ENCODE measurements at regions not wholly inside any gene's neighbourhood (a gene's known extent, or its start where the extent isn't known, plus 50 kb on each side); places are given as distances from the start of the nearest gene placed in this dataset.

DNA sequence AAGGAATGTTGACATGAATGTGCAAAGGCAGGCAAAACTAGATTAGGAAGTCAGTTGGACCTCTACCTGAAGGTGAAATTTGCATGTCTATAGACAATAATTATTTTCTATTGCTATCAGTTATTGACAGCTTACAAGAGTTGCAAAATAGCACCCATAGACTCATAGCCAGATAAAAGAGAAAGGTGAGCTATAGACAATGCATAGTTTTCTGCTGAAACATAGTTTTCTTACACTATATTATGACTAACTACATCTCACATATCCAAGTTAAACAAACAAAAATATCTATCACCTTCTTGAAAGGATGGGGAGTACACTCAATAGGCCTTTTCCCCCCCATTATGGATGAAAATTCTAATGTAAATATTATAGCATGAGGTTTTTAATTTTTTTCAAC lies 305.0 kb downstream of the PTH2R start:
- H3K36me3 Mint-ChIP-seq (ENCODE audit: insufficient read depth in 1 of 3, low read depth in 3 of 3), result no peaks in the 10 kb centered on the region
- H3K9ac ChIP-seq (ENCODE audit: extremely low read depth, insufficient read length, low read length), result no peak overlapping the region
- H2BK20ac ChIP-seq (ENCODE audit: low read depth, low read length, poor library complexity, severe bottlenecking), result no peak overlapping the region

More for the DNA sequence above, 305.0 kb downstream of the PTH2R start:
- H3K4me1 ChIP-seq (ENCODE audit: insufficient read depth, low read length), result no peaks in the 10 kb centered on the region
- no peak overlapping the region for H3K56ac ChIP-seq (ENCODE audit: insufficient read length, low read depth, low read length)
- no peaks in the 10 kb centered on the region for H4K20me1 ChIP-seq (ENCODE audit: control insufficient read depth, insufficient read depth, insufficient read length)
- Mint-ChIP-seq H3K4me3 (no peak overlapping the region), H3K27me3 (ENCODE audit: low read depth) (no peaks in the 10 kb centered on the region), H3K9me3 (no peaks in the 10 kb centered on the region; a peak in 1 of 5 replicates), H3K27ac (no peak overlapping the region), H3K4me1 (peaks cover 10 to 12% of the 10 kb centered on the region in 2 experiments)
- H3K27me3 ChIP-seq (ENCODE audit: insufficient read depth, low read length), result no peaks in the 10 kb centered on the region
- no peak for TF ChIP-seq CTCF (conservative IDR thresholded peaks at IDR 0.05)
- no peak overlapping the region for H4K5ac ChIP-seq (ENCODE audit: insufficient read length, low read depth, low read length)
- H2BK5ac ChIP-seq (ENCODE audit: insufficient read length, low read length), result no peak overlapping the region
- no peak overlapping the region for H3K18ac ChIP-seq (ENCODE audit: insufficient read length, low read depth, low read length)
- no peak overlapping the region for H2AK5ac ChIP-seq (ENCODE audit: insufficient read length, low read length)
- DNase-seq, result no peak
- no peaks in the 10 kb centered on the region for H3K79me1 ChIP-seq (ENCODE audit: insufficient read depth, low read depth, low read length, poor library complexity, severe bottlenecking)
- H2BK120ac ChIP-seq (ENCODE audit: low read depth, low read length, poor library complexity, severe bottlenecking), result no peak overlapping the region
- no peak overlapping the region for H3K27ac ChIP-seq (ENCODE audit: insufficient read length, low read depth, low read length)
- no peak overlapping the region for H3K4me2 ChIP-seq (ENCODE audit: insufficient read depth, insufficient read length, low read length)
- H3K9me3 ChIP-seq (ENCODE audit: control insufficient read depth, low read depth, low read length), result no peaks in the 10 kb centered on the region
- no peak overlapping the region for H3K4ac ChIP-seq (ENCODE audit: low read depth, low read length)
- no peak overlapping the region for H3T11ph ChIP-seq (ENCODE audit: low read length)
- no peak overlapping the region for H2BK12ac ChIP-seq (ENCODE audit: insufficient read length, low read depth, low read length)
- H3K23ac ChIP-seq (ENCODE audit: insufficient read length, low read depth, low read length), result no peak overlapping the region
- H3K79me2 ChIP-seq (ENCODE audit: insufficient read depth, low read length), result no peaks in the 10 kb centered on the region
- H4K8ac ChIP-seq (replicated peaks; ENCODE audit: insufficient read length, low read depth, low read length), result no peak overlapping the region
- no peak overlapping the region for H2AFZ ChIP-seq (ENCODE audit: low read length)
- H3K14ac ChIP-seq (ENCODE audit: insufficient read depth, low read length), result no peak overlapping the region
- no peak overlapping the region for H4K91ac ChIP-seq (ENCODE audit: insufficient read length, low read depth, low read length)
- H3K23me2 ChIP-seq (ENCODE audit: insufficient read length, low read depth, low read length, poor library complexity, severe bottlenecking), result no peaks in the 10 kb centered on the region
- no peak overlapping the region for H2BK15ac ChIP-seq (ENCODE audit: low read depth, low read length)

All from H9 (cell line).